ENCODE measurements at regions not wholly inside any gene's neighbourhood (a gene's known extent, or its start where the extent isn't known, plus 50 kb on each side); places are given as distances from the start of the nearest gene placed in this dataset.

DNA sequence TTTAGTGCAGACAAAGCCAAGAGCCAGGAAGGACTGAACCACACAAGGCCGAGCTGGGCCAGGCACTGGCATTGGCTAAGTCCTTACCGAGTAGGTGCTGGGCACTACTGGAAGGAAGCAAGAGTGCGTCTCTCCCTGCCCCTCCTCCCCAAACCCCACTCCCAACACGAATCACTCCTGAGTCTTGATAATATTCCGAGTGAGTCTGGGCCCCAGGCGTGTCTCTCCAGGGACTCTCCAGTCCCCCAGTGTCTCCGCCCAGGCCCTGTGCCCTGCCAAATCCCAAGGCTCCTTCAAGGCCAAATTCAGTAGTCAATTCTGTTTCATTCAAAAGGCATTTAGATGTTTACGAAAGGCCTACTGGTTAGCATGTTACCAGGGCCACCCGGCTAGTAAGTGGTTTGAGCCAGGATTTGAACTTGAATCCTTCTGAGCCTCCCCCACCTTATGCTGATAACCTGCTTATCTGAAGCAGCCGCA lies 82.8 kb downstream of the GLI2 start:
- DNase-seq (ENCODE audit: low spot score) = no peak
- TF ChIP-seq, protein P1, sequence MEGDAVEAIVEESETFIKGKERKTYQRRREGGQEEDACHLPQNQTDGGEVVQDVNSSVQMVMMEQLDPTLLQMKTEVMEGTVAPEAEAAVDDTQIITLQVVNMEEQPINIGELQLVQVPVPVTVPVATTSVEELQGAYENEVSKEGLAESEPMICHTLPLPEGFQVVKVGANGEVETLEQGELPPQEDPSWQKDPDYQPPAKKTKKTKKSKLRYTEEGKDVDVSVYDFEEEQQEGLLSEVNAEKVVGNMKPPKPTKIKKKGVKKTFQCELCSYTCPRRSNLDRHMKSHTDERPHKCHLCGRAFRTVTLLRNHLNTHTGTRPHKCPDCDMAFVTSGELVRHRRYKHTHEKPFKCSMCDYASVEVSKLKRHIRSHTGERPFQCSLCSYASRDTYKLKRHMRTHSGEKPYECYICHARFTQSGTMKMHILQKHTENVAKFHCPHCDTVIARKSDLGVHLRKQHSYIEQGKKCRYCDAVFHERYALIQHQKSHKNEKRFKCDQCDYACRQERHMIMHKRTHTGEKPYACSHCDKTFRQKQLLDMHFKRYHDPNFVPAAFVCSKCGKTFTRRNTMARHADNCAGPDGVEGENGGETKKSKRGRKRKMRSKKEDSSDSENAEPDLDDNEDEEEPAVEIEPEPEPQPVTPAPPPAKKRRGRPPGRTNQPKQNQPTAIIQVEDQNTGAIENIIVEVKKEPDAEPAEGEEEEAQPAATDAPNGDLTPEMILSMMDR (IDR thresholded peaks at IDR 0.05; ENCODE audit: extremely low read depth, missing control alignments) = no peak

DNA sequence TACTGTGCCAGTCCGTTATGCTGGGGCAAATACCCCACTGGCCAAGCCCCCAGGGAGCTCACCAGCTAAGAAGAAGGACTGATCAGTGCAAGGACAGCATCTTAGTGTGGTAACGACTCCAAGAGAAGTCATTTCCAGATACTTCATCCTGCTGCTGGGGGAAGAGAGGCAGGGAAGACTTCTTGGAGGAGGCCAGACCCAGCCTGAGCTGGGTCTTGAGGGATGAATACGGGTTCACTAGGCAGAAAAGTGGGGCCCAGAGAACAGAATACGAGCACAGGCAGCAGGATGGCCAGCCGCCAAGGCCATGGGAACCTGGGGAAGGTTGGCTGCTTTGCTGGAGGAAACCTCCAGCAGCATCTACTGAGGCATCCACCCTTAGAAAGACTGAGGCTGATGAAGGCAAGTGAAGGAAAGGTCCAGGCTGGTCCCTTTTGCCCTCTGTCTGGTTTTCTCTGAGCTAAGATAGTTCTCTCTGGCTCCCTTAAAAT lies 84.1 kb downstream of the GLI2 start:
- TF ChIP-seq, protein P1 (IDR thresholded peaks at IDR 0.05; ENCODE audit: extremely low read depth, missing control alignments) = no peak
- no peak for DNase-seq (ENCODE audit: low spot score)

DNA sequence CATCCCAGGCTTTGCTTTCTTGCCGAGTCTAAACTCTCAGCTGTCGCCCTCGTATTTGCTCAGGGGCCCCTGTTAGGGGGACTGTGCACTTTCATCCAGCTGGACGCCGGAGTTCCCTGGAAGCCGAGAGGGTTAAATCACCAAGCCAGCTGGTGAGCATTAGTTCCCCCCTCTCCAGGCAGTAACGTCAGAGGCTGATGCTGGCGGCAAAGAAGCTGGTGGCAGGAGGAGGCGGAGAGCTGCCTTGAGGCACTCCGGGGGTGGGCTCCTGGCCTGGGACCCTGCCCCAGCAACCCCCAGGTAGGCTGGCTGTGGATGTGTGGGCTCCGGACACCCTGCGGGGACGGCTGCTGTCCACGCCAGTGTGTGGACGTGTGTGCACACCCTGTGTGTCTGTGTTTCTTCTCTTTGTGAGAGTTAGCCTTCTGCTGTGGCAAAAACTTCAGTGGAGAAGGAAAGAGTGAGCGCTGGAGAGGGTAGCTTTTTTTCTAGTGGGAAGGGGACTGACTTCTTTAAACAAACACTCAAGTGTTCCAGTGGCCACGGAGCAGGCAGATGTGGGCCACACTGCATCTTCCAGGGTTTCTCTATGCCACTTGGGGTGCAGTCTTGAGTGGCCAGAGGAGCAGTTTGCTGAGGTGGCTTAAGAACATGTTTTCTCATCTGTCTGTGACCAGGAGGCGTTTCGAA lies 84.7 kb downstream of the GLI2 start:
- DNase-seq (ENCODE audit: low spot score) = no peak
- TF ChIP-seq, protein P1 (IDR thresholded peaks at IDR 0.05; ENCODE audit: extremely low read depth, missing control alignments) = no peak

DNA sequence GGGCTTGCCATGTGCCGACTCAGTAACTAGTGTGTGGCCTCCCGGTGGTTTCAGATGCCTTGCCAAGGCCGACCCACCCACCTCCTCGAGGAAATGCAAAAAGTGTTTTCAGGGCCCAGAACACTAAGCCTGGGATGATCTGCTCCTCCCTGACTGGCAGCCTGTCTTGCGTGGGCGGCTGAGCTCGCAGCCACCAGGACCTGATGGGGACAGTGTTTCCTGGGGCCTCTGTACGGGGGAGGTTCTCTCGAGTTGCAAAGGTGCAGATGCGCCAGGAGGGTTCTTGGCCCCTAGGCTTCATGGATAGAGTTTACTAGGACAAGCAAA lies 85.2 kb downstream of the GLI2 start:
- TF ChIP-seq, protein P1 (IDR thresholded peaks at IDR 0.05; ENCODE audit: extremely low read depth, missing control alignments) = no peak
- DNase-seq (ENCODE audit: low spot score) = no peak

DNA sequence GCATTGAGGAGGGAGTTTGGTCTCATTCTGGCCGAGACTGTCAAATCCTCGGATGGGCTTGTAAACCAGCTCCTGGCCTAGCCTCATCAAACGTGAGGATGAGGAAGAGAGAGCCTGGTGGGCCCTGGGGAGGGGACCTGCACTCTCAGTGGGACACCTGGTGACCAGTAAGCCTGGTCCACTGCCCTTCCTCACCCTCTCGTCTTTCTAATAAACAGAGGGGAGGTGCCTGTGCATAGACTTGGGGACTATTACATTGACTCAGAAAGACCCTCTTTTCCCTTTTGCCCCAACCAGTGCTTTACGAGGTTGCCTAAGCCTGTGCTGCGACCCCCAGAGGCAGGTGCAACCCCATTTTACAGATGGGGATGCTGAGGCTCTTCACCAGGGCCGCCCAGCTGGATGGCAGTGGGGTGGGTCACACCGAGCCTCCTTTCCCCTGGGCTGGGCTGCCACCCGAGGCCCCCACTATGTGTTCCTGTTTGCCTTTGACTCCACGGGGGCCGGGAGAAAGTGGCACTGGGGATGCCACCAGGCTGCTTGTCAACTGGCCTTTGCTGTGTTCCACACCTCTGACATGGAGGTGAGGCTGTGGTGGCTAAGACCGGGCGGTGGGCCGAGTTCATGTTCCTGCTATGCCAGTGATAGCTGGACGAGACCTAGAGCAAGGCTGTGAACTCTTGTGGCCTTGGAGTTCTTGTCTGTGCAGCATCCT lies 85.9 kb downstream of the GLI2 start:
- DNase-seq (ENCODE audit: low spot score) = no peak
- TF ChIP-seq, protein P1 (IDR thresholded peaks at IDR 0.05; ENCODE audit: extremely low read depth, missing control alignments) = no peak

DNA sequence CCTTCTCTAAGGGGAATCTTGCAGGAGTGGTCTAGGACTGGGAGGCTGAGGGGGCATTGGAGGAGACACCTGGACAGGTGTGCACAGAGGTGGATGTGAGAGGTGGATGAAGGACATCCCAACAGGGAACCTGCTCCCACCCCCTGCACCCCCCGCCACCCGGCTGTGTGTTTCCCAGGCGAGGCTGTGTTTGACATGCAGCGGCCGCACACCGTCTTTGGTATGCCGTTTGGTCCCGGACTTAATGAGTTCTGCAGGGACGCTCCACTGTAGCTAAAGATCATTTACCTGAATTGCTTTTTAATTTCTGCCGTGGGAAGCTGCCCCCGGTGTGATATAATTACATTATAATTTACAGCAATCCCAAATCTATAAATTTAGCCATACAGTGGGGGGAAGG lies 87.3 kb downstream of the GLI2 start:
- DNase-seq (ENCODE audit: low spot score) = no peak
- TF ChIP-seq, protein P1 (IDR thresholded peaks at IDR 0.05; ENCODE audit: extremely low read depth, missing control alignments) = no peak

DNA sequence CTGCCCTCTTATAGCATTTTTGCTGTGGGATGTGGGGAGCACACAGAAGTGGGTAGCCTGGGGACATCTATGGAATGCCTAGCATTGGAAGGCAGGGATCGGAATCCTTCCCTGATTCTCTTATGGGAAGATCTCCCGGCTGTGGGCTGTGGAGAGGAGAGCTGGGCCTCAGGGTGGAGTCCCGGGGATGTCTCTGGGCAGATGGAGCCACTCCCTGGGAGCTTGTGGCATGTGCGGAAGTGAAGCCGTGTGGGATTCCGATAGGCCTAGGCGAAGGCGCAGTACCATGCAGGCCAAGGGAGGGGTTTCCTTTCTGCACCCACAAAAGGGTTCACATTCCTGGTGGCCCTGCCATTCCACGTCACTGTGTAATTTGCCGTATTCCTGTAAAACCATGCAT lies 87.9 kb downstream of the GLI2 start:
- TF ChIP-seq, protein P1 (IDR thresholded peaks at IDR 0.05; ENCODE audit: extremely low read depth, missing control alignments) = no peak
- DNase-seq (ENCODE audit: low spot score) = no peak

Measured in GM20000 (cell line).